ENCODE measurements at regions not wholly inside any gene's neighbourhood (a gene's known extent, or its start where the extent isn't known, plus 50 kb on each side); places are given as distances from the start of the nearest gene placed in this dataset.

GRCh38 chr4:33864290-33864859 is 2379.9 kb downstream of the ARAP2 start:
- Histone ChIP-seq H4K20me1 (ENCODE audit: insufficient read depth, low read length) (no peaks in the 10 kb centered on the region), H3K27me3 (ENCODE audit: insufficient read depth, low read length) (no peaks in the 10 kb centered on the region)
- TF ChIP-seq EZH2 (IDR thresholded peaks at IDR 0.05; ENCODE audit: borderline replicate concordance, low read length) (no peak), CTCF (IDR thresholded peaks at IDR 0.05; ENCODE audit: low read length) (no peak)

GRCh38 chr4:33873791-33874190 is 2370.5 kb downstream of the ARAP2 start:
- Histone ChIP-seq H3K79me2 (ENCODE audit: insufficient read depth, low read length) (no peaks in the 10 kb centered on the region), H3K9me3 (ENCODE audit: low read length) (no peaks in the 10 kb centered on the region), H4K20me1 (ENCODE audit: insufficient read depth, low read length) (no peaks in the 10 kb centered on the region), H3K9me2 (ENCODE audit: low read depth, low read length) (no peaks in the 10 kb centered on the region), H3F3A (ENCODE audit: insufficient read depth, low read length) (no peaks in the 10 kb centered on the region), H3K4me1 (ENCODE audit: insufficient read depth, low read length, severe bottlenecking) (no peaks in the 10 kb centered on the region), H3K36me3 (ENCODE audit: insufficient read depth, low read length) (no peaks in the 10 kb centered on the region), H3K27ac (ENCODE audit: low read depth, low read length, poor library complexity, severe bottlenecking) (no peak overlapping the region), H3K27me3 (ENCODE audit: insufficient read depth, low read length) (no peaks in the 10 kb centered on the region), H3K4me3 (ENCODE audit: low read depth, low read length, poor library complexity, severe bottlenecking) (no peak overlapping the region), H3K4me2 (ENCODE audit: low read length) (no peak overlapping the region), H3K9ac (ENCODE audit: low read length) (no peak overlapping the region), H2AFZ (ENCODE audit: low read length) (no peak overlapping the region)
- TF ChIP-seq EZH2 (IDR thresholded peaks at IDR 0.05; ENCODE audit: borderline replicate concordance, low read length), result no peak
- TF ChIP-seq CTCF (IDR thresholded peaks at IDR 0.05; ENCODE audit: low read length), result no peak

More at GRCh38 chr4:33864290-33864859, 2379.9 kb downstream of the ARAP2 start:
- Histone ChIP-seq H3K9me3 (ENCODE audit: low read length) (no peaks in the 10 kb centered on the region), H3K9me2 (ENCODE audit: low read depth, low read length) (no peaks in the 10 kb centered on the region), H3K4me3 (ENCODE audit: low read depth, low read length, poor library complexity, severe bottlenecking) (no peak overlapping the region), H2AFZ (ENCODE audit: low read length) (no peak overlapping the region), H3K4me2 (ENCODE audit: low read length) (no peak overlapping the region), H3F3A (ENCODE audit: insufficient read depth, low read length) (no peaks in the 10 kb centered on the region), H3K4me1 (ENCODE audit: insufficient read depth, low read length, severe bottlenecking) (no peaks in the 10 kb centered on the region), H3K36me3 (ENCODE audit: insufficient read depth, low read length) (no peaks in the 10 kb centered on the region), H3K9ac (ENCODE audit: low read length) (no peak overlapping the region), H3K27ac (ENCODE audit: low read depth, low read length, poor library complexity, severe bottlenecking) (no peak overlapping the region), H3K79me2 (ENCODE audit: insufficient read depth, low read length) (no peaks in the 10 kb centered on the region)

- Histone ChIP-seq H3K27ac (ENCODE audit: low read depth, low read length, poor library complexity, severe bottlenecking) (no peak overlapping the region), H4K20me1 (ENCODE audit: insufficient read depth, low read length) (no peaks in the 10 kb centered on the region), H3K4me1 (ENCODE audit: insufficient read depth, low read length, severe bottlenecking) (no peaks in the 10 kb centered on the region), H3F3A (ENCODE audit: insufficient read depth, low read length) (no peaks in the 10 kb centered on the region), H2AFZ (ENCODE audit: low read length) (no peak overlapping the region), H3K4me2 (ENCODE audit: low read length) (no peak overlapping the region), H3K9me2 (ENCODE audit: low read depth, low read length) (no peaks in the 10 kb centered on the region), H3K79me2 (ENCODE audit: insufficient read depth, low read length) (no peaks in the 10 kb centered on the region), H3K27me3 (ENCODE audit: insufficient read depth, low read length) (no peaks in the 10 kb centered on the region), H3K9ac (ENCODE audit: low read length) (no peak overlapping the region), H3K4me3 (ENCODE audit: low read depth, low read length, poor library complexity, severe bottlenecking) (no peak overlapping the region), H3K9me3 (ENCODE audit: low read length) (no peaks in the 10 kb centered on the region), H3K36me3 (ENCODE audit: insufficient read depth, low read length) (no peaks in the 10 kb centered on the region)
- TF ChIP-seq CTCF (IDR thresholded peaks at IDR 0.05; ENCODE audit: low read length) (no peak), EZH2 (IDR thresholded peaks at IDR 0.05; ENCODE audit: borderline replicate concordance, low read length) (no peak)
Measured at GRCh38 chr4:33878710-33879109, 2365.6 kb downstream of the ARAP2 start.

Measured in OCI-LY1 (cell line).